Endothelial cell (in vitro differentiated cells): ENCODE measurements at regions not wholly inside any gene's neighbourhood (a gene's known extent, or its start where the extent isn't known, plus 50 kb on each side); places are given as distances from the start of the nearest gene placed in this dataset.

Experiments
- DNase-seq: peaks from one replicate; pipeline ENCODE4 v3.0.0; 2021; ENCODE audit warnings: low spot score
- H3K27ac Mint-ChIP-seq: one replicate; pipeline ENCODE4 v1.8.0; 2021; ENCODE audit warnings: mixed read lengths, inconsistent platforms; ENCODE audit not compliant: unreplicated experiment
- H3K27me3 Mint-ChIP-seq: one replicate; pipeline ENCODE4 v1.8.0; 2021; ENCODE audit warnings: mild to moderate bottlenecking, moderate library complexity, mixed read lengths, inconsistent platforms; ENCODE audit not compliant: unreplicated experiment
- H3K36me3 Mint-ChIP-seq: one replicate; pipeline ENCODE4 v1.8.0; 2021; ENCODE audit warnings: mild to moderate bottlenecking, low read depth, mixed read lengths, inconsistent platforms; ENCODE audit not compliant: unreplicated experiment
- H3K4me1 Mint-ChIP-seq: one replicate; pipeline ENCODE4 v1.8.0; 2021; ENCODE audit warnings: mild to moderate bottlenecking, mixed read lengths, inconsistent platforms; ENCODE audit not compliant: unreplicated experiment
- H3K4me3 Mint-ChIP-seq: one replicate; pipeline ENCODE4 v1.8.0; 2021; ENCODE audit warnings: mild to moderate bottlenecking, mixed read lengths, inconsistent platforms; ENCODE audit not compliant: unreplicated experiment
- H3K9me3 Mint-ChIP-seq: one replicate; pipeline ENCODE4 v1.8.0; 2021; ENCODE audit warnings: mixed read lengths, inconsistent platforms; ENCODE audit not compliant: unreplicated experiment
- TF ChIP-seq, protein P1 (sequence below): fragments of 200-600 bp; sonication (generic); IDR thresholded peaks from one replicate; pipeline ENCODE4 v1.5.0; 2021; ENCODE audit warnings: antibody characterized with exemption; ENCODE audit not compliant: unreplicated experiment

DNA sequence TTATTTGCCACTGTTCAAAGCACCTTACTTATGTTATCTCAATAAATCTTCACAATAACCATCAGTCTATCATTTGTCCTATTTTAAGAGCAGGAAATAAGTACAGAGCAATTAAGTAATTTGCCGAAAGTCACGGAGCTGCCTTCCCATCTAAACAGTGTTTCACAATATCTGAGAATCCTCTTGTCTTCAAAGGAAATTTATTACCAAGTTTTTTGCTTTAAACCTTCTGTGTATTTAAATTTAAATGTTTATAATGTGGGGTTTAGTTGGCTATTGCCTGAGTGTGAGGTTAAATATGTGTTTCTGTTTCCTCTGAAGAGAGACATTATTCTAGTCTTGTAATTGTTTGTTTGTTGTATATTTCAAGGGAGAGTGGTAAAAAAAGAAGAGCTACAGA, 633.1 kb downstream of the EFNB2 start:
- no peaks in the 10 kb centered on the region for H3K36me3 Mint-ChIP-seq
- TF ChIP-seq, protein P1, sequence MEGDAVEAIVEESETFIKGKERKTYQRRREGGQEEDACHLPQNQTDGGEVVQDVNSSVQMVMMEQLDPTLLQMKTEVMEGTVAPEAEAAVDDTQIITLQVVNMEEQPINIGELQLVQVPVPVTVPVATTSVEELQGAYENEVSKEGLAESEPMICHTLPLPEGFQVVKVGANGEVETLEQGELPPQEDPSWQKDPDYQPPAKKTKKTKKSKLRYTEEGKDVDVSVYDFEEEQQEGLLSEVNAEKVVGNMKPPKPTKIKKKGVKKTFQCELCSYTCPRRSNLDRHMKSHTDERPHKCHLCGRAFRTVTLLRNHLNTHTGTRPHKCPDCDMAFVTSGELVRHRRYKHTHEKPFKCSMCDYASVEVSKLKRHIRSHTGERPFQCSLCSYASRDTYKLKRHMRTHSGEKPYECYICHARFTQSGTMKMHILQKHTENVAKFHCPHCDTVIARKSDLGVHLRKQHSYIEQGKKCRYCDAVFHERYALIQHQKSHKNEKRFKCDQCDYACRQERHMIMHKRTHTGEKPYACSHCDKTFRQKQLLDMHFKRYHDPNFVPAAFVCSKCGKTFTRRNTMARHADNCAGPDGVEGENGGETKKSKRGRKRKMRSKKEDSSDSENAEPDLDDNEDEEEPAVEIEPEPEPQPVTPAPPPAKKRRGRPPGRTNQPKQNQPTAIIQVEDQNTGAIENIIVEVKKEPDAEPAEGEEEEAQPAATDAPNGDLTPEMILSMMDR = no peak
- H3K9me3 Mint-ChIP-seq = no peaks in the 10 kb centered on the region
- no peak overlapping the region for H3K4me3 Mint-ChIP-seq
- H3K27me3 Mint-ChIP-seq = no peaks in the 10 kb centered on the region
- no peak overlapping the region for H3K27ac Mint-ChIP-seq
- DNase-seq = no peak
- H3K4me1 Mint-ChIP-seq = no peaks in the 10 kb centered on the region

DNA sequence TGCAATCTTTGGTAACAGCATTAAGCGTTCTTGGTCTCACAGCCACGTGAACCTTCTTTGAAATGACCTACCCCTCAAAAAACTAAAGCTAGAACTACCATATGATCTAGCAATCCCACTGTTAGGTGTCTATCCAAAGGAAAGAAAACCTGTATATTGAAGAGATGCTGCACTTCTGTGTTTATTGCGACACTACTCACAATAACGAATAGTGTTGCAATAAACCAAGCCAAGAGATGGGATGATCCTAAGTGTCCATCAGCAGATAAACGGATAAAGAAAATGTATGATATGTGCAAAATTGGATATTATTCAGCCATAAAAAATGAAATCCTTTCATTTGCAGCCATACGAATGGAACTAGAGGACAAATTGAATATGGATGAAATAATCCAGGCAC, 637.9 kb downstream of the EFNB2 start:
- TF ChIP-seq, protein P1 = no peak
- Mint-ChIP-seq H3K36me3 (no peaks in the 10 kb centered on the region), H3K4me3 (no peak overlapping the region), H3K9me3 (no peaks in the 10 kb centered on the region), H3K4me1 (no peaks in the 10 kb centered on the region), H3K27ac (no peak overlapping the region), H3K27me3 (no peaks in the 10 kb centered on the region)
- DNase-seq = no peak

DNA sequence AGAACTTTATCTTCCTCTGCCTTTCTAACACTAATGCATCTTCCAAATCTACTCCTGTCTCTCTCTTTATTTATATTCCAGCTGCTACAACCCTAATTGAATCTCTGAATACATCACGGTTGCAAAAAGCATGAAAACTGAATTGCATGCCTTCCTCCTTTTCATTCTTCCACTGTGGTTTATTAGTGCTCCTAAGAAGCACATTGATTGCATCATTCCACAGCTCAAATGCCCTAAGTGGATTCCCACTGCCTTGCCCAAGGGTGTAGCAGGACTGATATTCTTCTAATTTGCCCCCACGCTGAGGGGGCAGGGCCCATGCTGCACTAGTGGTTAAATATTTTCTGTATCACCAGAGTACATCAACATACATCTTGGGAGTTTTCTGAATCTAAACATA, 640.8 kb downstream of the EFNB2 start:
- TF ChIP-seq, protein P1 = no peak
- no peak for DNase-seq
- Mint-ChIP-seq H3K4me1 (no peaks in the 10 kb centered on the region), H3K27me3 (no peaks in the 10 kb centered on the region), H3K36me3 (no peaks in the 10 kb centered on the region), H3K27ac (no peak overlapping the region), H3K4me3 (no peak overlapping the region), H3K9me3 (no peaks in the 10 kb centered on the region)

DNA sequence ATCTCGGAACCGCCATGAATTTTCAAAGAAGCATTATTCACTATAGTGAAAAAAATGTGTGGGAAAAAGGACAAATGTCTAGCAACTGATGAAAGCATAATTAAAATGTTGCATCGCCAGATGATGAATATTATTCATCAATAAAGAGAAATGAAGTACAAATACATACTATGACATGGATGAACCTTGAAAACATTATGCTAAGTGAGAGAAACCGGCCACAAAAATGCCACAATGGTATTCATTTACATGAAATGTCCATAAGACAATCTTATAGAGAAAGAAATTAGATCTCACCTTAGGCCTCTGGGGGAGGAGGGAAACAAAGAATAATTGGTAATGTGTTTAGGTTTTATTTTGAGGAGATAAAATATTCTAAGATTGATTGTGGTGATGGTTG, 645.0 kb downstream of the EFNB2 start:
- H3K27ac Mint-ChIP-seq = no peak overlapping the region
- no peaks in the 10 kb centered on the region for H3K4me1 Mint-ChIP-seq
- DNase-seq = no peak
- H3K9me3 Mint-ChIP-seq = no peaks in the 10 kb centered on the region
- no peaks in the 10 kb centered on the region for H3K36me3 Mint-ChIP-seq
- TF ChIP-seq, protein P1 = no peak
- no peak overlapping the region for H3K4me3 Mint-ChIP-seq
- H3K27me3 Mint-ChIP-seq = no peaks in the 10 kb centered on the region

DNA sequence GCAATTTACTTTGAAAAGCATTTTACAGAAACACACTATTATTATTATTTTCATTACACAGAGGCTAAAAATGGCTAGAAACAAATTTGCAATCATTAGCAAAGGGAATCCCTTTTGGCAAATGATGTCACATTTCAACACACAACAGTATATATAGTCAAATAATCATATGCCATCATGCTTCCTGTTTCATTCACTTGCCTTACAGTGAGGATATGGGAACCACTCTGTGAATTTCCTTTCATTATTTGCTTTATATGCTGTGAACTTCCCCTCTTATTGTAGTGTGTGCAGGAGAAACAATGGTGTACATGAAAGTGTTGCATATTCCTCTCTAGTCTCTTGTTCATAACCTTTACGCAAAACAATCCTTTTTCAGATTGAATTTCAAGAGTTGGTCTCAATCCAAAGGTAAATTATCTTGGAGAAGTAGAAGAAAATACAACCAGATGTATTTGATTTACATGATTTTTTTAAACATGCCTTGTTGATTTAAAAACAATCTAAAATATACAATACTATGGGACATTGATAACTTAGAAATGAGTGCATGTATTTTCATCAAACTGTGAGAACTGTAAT, 657.3 kb downstream of the EFNB2 start:
- H3K27ac Mint-ChIP-seq = peak overlapping the region; percentile 91
- no peak for DNase-seq
- TF ChIP-seq, protein P1 = no peak
- H3K4me3 Mint-ChIP-seq = no peak overlapping the region
- H3K9me3 Mint-ChIP-seq = no peaks in the 10 kb centered on the region
- peaks cover 16% of the 10 kb centered on the region for H3K4me1 Mint-ChIP-seq
- no peaks in the 10 kb centered on the region for H3K36me3 Mint-ChIP-seq
- no peaks in the 10 kb centered on the region for H3K27me3 Mint-ChIP-seq
